GM23338 (cell line): ENCODE measurements at regions not wholly inside any gene's neighbourhood (a gene's known extent, or its start where the extent isn't known, plus 50 kb on each side); places are given as distances from the start of the nearest gene placed in this dataset.

Experiments
- ATAC-seq: fragments of 200-7000 bp; cut with Tn5 transposase; 3 replicates; pipeline ENCODE4 v1.9.1; 2020
- DNase-seq: peaks from one replicate; pipeline ENCODE4 v3.0.0-alpha.2; 2015; ENCODE audit warnings: low spot score
- H2AFZ ChIP-seq: fragments of 200-600 bp; sonication (generic); 2 replicates; pipeline ENCODE4 v1.8.0; 2016; ENCODE audit warnings: antibody characterized with exemption, mild to moderate bottlenecking, moderate library complexity
- H3F3A ChIP-seq: fragments of 200-600 bp; sonication (generic); replicated peaks from 2 replicates; pipeline ENCODE4 v1.8.0; 2017; ENCODE audit warnings: antibody characterized with exemption, mixed run types, low read depth
- H3K27ac ChIP-seq: fragments of 200-600 bp; sonication (generic); 2 replicates; pipeline ENCODE4 v1.6.1; 2016; ENCODE audit warnings: low read depth
- H3K27me3 ChIP-seq: fragments of 200-600 bp; sonication (generic); 2 replicates; pipeline ENCODE4 v1.8.0; 2016; ENCODE audit warnings: mild to moderate bottlenecking, mixed run types, moderate library complexity; ENCODE audit not compliant: insufficient read depth
- H3K36me3 ChIP-seq: fragments of 200-600 bp; sonication (generic); 2 replicates; pipeline ENCODE4 v1.8.0; 2016; ENCODE audit warnings: mild to moderate bottlenecking; ENCODE audit not compliant: insufficient read depth
- H3K4me1 ChIP-seq: fragments of 200-600 bp; sonication (generic); 2 replicates; pipeline ENCODE4 v1.8.0; 2016; ENCODE audit warnings: mild to moderate bottlenecking, moderate library complexity; ENCODE audit not compliant: insufficient read depth
- H3K4me2 ChIP-seq: fragments of 200-600 bp; sonication (generic); 2 replicates; pipeline ENCODE4 v1.7.1; 2017; ENCODE audit warnings: mixed run types
- H3K4me3 ChIP-seq: fragments of 200-600 bp; sonication (generic); 2 replicates; pipeline ENCODE4 v1.6.1; 2016; ENCODE audit warnings: mixed run types
- H3K79me2 ChIP-seq: fragments of 200-600 bp; sonication (generic); replicated peaks from 2 replicates; pipeline ENCODE4 v1.8.0; 2017; ENCODE audit warnings: mild to moderate bottlenecking; ENCODE audit not compliant: insufficient read depth
- H3K9me2 ChIP-seq: fragments of 200-600 bp; sonication (generic); 2 replicates; pipeline ENCODE4 v1.8.0; 2017; ENCODE audit not compliant: insufficient read depth
- H4K20me1 ChIP-seq: fragments of 200-600 bp; sonication (generic); replicated peaks from 2 replicates; pipeline ENCODE4 v1.8.0; 2017; ENCODE audit warnings: mild to moderate bottlenecking; ENCODE audit not compliant: insufficient read depth
- H3K27ac Mint-ChIP-seq: 2 replicates; pipeline ENCODE4 v1.8.0; 2020; ENCODE audit warnings: inconsistent platforms, mild to moderate bottlenecking, moderate library complexity, mixed read lengths
- H3K27me3 Mint-ChIP-seq: 3 replicates; pipeline ENCODE4 v1.8.0; 2022; ENCODE audit warnings: low read depth, mild to moderate bottlenecking, moderate library complexity, mixed read lengths, inconsistent platforms; ENCODE audit not compliant: insufficient read depth, poor library complexity
- H3K36me3 Mint-ChIP-seq: 3 replicates; pipeline ENCODE4 v1.8.0; 2021; ENCODE audit warnings: low read depth, mild to moderate bottlenecking, inconsistent platforms, moderate library complexity, mixed read lengths
- H3K4me1 Mint-ChIP-seq: 3 replicates; pipeline ENCODE4 v1.8.0; 2020; ENCODE audit warnings: mild to moderate bottlenecking, inconsistent platforms, mixed read lengths
- H3K4me3 Mint-ChIP-seq: 3 replicates; pipeline ENCODE4 v1.8.0; 2021; ENCODE audit warnings: moderate library complexity, mild to moderate bottlenecking, inconsistent platforms, mixed read lengths
- H3K9me3 Mint-ChIP-seq: 3 replicates; pipeline ENCODE4 v1.8.0; 2020; ENCODE audit warnings: moderate library complexity, mild to moderate bottlenecking, inconsistent platforms, mixed read lengths
- CREB1 ChIP-seq: fragments of 250-450 bp; sonication (Bioruptor Pico); IDR thresholded peaks from 2 replicates; pipeline ENCODE4 v1.5.0; 2020; ENCODE audit warnings: low read depth, mild to moderate bottlenecking, moderate library complexity
- ETS1 ChIP-seq: IDR thresholded peaks from 2 replicates; pipeline ENCODE4 v1.6.1; 2016; ENCODE audit warnings: antibody characterized with exemption
- EZH2 ChIP-seq: fragments of 200-600 bp; sonication (generic); IDR thresholded peaks from one replicate; pipeline ENCODE4 v1.8.0; 2017; ENCODE audit warnings: antibody characterized with exemption, mild to moderate bottlenecking, low read depth; ENCODE audit not compliant: unreplicated experiment
- REST ChIP-seq: IDR thresholded peaks from one replicate; pipeline ENCODE4 v1.6.1; 2018; ENCODE audit warnings: antibody characterized with exemption; ENCODE audit not compliant: unreplicated experiment
- STAT1 ChIP-seq: IDR thresholded peaks from one replicate; pipeline ENCODE4 v1.6.1; 2016; ENCODE audit warnings: antibody characterized with exemption; ENCODE audit not compliant: unreplicated experiment
- ZNF331 ChIP-seq: fragments of 250-450 bp; sonication (Bioruptor Pico); IDR thresholded peaks from 2 replicates; pipeline ENCODE4 v1.5.0; 2020; ENCODE audit warnings: low read depth, mild to moderate bottlenecking, moderate library complexity
- ZNF462 ChIP-seq: fragments of 250-450 bp; sonication (Bioruptor Pico); IDR thresholded peaks from 2 replicates; pipeline ENCODE4 v1.5.0; 2020; ENCODE audit warnings: mild to moderate bottlenecking, moderate library complexity

- H3K27ac ChIP-seq, result no peak overlapping the region
- no peaks in the 10 kb centered on the region for H3K4me1 ChIP-seq
- no peaks in the 10 kb centered on the region; the same call in 1 of the 2 replicates for H3K36me3 ChIP-seq
- no peak for TF ChIP-seq EZH2
- TF ChIP-seq REST, result no peak
- no peak for TF ChIP-seq STAT1
- TF ChIP-seq ETS1, result no peak
- no peak for TF ChIP-seq ZNF331 (CRISPR knock-in tag)
- TF ChIP-seq CREB1 (CRISPR knock-in tag), result no peak
- TF ChIP-seq ZNF462, result no peak
- H3K4me1 Mint-ChIP-seq, result peaks cover 8% of the 10 kb centered on the region; the same call in 2 of the 3 replicates
- no peaks in the 10 kb centered on the region for H3K9me2 ChIP-seq
- H3K4me3 ChIP-seq, result no peak overlapping the region
- H3K79me2 ChIP-seq, result no peaks in the 10 kb centered on the region
- no peaks in the 10 kb centered on the region for H3K9me3 Mint-ChIP-seq
- no peak overlapping the region for H3K4me3 Mint-ChIP-seq
- H3K27me3 Mint-ChIP-seq, result peaks cover 2% of the 10 kb centered on the region
- H3K36me3 Mint-ChIP-seq, result no peaks in the 10 kb centered on the region
- H3K27me3 ChIP-seq, result no peaks in the 10 kb centered on the region
- H4K20me1 ChIP-seq, result no peaks in the 10 kb centered on the region
- DNase-seq, result no peak
- no peaks in the 10 kb centered on the region for H3F3A ChIP-seq
- no peak overlapping the region for H3K4me2 ChIP-seq
- no peak overlapping the region for H2AFZ ChIP-seq
- H3K27ac Mint-ChIP-seq, result no peak overlapping the region
- ATAC-seq, result no peak
Observed at GRCh38 chr2:70371753-70372152, 69.9 kb upstream of the FAM136A start.
